Right cardiac atrium (tissue), 5 donors: ENCODE measurements at regions not wholly inside any gene's neighbourhood (a gene's known extent, or its start where the extent isn't known, plus 50 kb on each side); places are given as distances from the start of the nearest gene placed in this dataset.
A peak's percentile ranks its signal among the peaks of the same experiment; 100 is the strongest.

Source experiments
- ATAC-seq, 2 donors: fragments of 200-7000 bp; cut with Tn5 transposase; one replicate each; pipeline versions ENCODE4 v1.8.0 to v1.9.1; 2020; ENCODE audit warnings: moderate library complexity in 2 of 2, mild to moderate bottlenecking in 1 of 2
- DNase-seq, 3 donors: peaks; one replicate each; pipeline ENCODE4 v3.0.0-alpha.2; 2020
- H3K27ac ChIP-seq: one replicate; pipeline ENCODE4 v1.5.1; 2013; ENCODE audit warnings: mild to moderate bottlenecking, low read length, control low read depth, moderate library complexity
- H3K27me3 ChIP-seq: one replicate; pipeline ENCODE4 v1.6.1; 2013; ENCODE audit not compliant: control insufficient read depth, insufficient read depth
- H3K4me1 ChIP-seq: one replicate; pipeline ENCODE4 v1.6.1; 2013; ENCODE audit warnings: low read length; ENCODE audit not compliant: control insufficient read depth, insufficient read depth
- H3K4me3 ChIP-seq: one replicate; pipeline ENCODE4 v1.5.1; 2013; ENCODE audit warnings: low read length, control low read depth
- H3K9me3 ChIP-seq: one replicate; pipeline ENCODE4 v1.6.1; 2013; ENCODE audit warnings: low read length; ENCODE audit not compliant: control insufficient read depth
- WGBS: extraction: QIAGEN DNeasy Blood & Tissue Kit; methylation state at CpG from one replicate; pipeline ENCODE4 v1.1.7; 2013; 5-methylcytosine and 5-hydroxymethylcytosine counted together
- intact Hi-C, 4 donors: fragments of 100-400 bp; cut with DNase I; formaldehyde crosslinking; loops; one replicate each; pipeline versions ENCODE4 v1.11.0 to v1.14.0; 2022 to 2023
- donor health status: healthy with polysubstance abuse.
- donor health status: DM: no; HTN: yes; CAD: no.
- donor health status: DM: no; HTN: no; CAD: no.
- donor health status: DM: no; HTN: yes; CAD: no; lungs with severe emphysema.
- donor health status: DM: yes; HTN: yes; CAD: no.

DNA sequence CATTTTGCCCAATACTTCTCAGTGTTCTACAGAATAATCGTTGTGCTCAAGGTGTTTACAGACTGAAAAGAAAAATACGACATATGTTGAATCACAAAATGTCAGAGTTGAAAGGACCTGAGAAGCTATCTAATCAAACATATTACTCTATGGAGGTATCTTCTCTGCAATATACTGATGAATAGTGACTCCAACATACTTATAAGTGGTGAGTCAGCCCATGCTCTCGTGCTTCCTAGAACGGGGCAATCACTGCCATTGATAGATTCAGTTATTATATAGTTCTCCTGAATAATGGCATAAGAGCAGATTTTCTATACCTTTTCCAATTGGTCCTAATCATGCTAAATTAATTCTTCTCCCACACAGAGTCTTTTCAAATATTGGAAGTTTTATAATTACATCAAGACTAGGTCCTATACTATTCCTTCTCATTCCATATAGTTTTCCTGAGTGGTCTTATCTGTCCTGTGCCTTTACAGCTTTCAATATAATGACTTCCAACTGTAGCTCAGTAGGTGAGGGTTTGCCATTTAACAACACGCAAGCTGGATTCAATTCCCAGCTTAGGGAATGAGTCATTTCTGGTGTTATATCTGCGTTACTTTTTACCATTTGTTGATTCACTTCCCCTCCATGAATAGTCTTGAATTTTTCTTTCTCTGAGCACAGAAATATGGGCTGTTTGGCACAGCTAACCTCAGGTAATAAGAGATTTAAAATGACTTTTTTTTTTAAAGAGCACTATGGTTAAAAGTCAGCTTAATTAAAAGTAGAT is 81.1 kb downstream of the PLK2 start:
- Histone ChIP-seq H3K4me3 (no peak overlapping the region), H3K27me3 (no peaks in the 10 kb centered on the region), H3K4me1 (no peaks in the 10 kb centered on the region), H3K27ac (no peak overlapping the region), H3K9me3 (no peaks in the 10 kb centered on the region)
- no peak for ATAC-seq
- intact Hi-C loops: no loop called here
- no peak for DNase-seq
- WGBS: 83% methylated on average over 6 of the region's 6 CpGs

GRCh38 chr5:58370606-58371005 is 89.3 kb downstream of the PLK2 start:
- DNase-seq: no peak
- no peak overlapping the region for H3K4me3 ChIP-seq
- no peak overlapping the region for H3K27ac ChIP-seq
- no peak for ATAC-seq
- H3K9me3 ChIP-seq: no peaks in the 10 kb centered on the region
- peaks cover 2% of the 10 kb centered on the region for H3K4me1 ChIP-seq
- intact Hi-C loops: no loop called here
- WGBS: 65% methylated on average over 5 of the region's 5 CpGs
- no peaks in the 10 kb centered on the region for H3K27me3 ChIP-seq

DNA sequence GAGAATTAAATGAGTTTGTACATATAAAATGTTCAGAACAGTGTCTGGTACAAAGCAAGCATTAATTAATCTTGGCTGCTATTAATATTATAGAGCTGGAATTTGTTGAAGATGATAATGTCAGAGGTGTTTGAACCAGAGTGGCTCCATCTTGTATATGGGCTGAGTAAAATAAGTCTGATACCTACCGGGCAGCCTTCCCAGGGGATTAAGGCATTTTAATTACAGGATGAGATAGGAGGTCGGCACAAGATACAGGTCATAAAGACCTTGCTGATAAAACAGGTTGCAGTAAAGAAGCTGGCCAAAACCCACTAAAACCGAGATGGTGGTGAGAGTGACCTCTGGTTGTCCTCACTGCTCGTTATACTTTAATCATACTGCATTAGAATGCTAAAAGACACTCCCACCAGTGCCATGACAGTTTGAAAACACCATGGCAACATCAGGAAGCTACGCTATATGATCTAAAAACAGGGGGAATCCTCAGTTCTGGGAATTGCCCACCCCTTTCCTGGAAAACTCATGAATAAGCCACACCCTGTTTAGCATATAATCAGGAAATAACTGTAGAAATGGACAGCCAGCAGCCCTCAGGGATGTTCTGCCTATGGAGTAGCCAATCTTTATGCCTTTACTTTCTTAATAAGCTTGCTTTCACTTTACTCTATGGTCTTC is 90.2 kb downstream of the PLK2 start:
- Histone ChIP-seq H3K27me3 (no peaks in the 10 kb centered on the region), H3K4me3 (no peak overlapping the region), H3K27ac (no peak overlapping the region), H3K9me3 (no peaks in the 10 kb centered on the region), H3K4me1 (peaks cover 2% of the 10 kb centered on the region)
- no peak for DNase-seq
- WGBS: 48% methylated on average over 5 of the region's 5 CpGs
- ATAC-seq: peak in 1 of 2 donors; percentile 52
- intact Hi-C loops: no loop called here

GRCh38 chr5:58366461-58366860 is 93.4 kb downstream of the PLK2 start:
- H3K9me3 ChIP-seq: no peaks in the 10 kb centered on the region
- no peak overlapping the region for H3K27ac ChIP-seq
- H3K4me3 ChIP-seq: no peak overlapping the region
- DNase-seq (no peak), ATAC-seq (peak; percentile 86 to 89)
- 36% methylated on average over 4 of the region's 4 CpGs for WGBS
- intact Hi-C loops: no loop called here
- peaks cover 2% of the 10 kb centered on the region for H3K4me1 ChIP-seq
- no peaks in the 10 kb centered on the region for H3K27me3 ChIP-seq

DNA sequence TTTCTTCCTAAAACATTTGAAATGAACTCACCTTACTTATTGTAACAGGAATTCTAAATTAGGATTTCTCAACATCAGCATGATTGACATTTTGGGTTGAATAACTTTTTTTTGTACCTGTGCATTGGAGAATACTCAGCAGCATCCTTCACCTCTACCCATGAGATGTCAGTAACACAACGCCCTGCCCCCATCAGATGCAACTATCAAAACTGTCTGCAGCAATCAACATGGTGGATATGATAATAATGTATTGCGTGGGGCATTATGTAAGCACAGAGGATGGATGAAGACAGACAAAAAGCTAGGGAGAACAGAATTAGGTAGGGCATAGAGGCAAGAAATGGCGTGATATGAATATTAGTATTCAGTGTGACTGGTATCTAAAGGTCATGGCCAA is 94.1 kb downstream of the PLK2 start:
- H3K27ac ChIP-seq: no peak overlapping the region
- no peak for DNase-seq
- no peaks in the 10 kb centered on the region for H3K27me3 ChIP-seq
- peaks cover 2% of the 10 kb centered on the region for H3K4me1 ChIP-seq
- intact Hi-C loops: no loop called here
- no peaks in the 10 kb centered on the region for H3K9me3 ChIP-seq
- no peak for ATAC-seq
- WGBS: 68% methylated on average over 3 of the region's 3 CpGs
- H3K4me3 ChIP-seq: no peak overlapping the region

DNA sequence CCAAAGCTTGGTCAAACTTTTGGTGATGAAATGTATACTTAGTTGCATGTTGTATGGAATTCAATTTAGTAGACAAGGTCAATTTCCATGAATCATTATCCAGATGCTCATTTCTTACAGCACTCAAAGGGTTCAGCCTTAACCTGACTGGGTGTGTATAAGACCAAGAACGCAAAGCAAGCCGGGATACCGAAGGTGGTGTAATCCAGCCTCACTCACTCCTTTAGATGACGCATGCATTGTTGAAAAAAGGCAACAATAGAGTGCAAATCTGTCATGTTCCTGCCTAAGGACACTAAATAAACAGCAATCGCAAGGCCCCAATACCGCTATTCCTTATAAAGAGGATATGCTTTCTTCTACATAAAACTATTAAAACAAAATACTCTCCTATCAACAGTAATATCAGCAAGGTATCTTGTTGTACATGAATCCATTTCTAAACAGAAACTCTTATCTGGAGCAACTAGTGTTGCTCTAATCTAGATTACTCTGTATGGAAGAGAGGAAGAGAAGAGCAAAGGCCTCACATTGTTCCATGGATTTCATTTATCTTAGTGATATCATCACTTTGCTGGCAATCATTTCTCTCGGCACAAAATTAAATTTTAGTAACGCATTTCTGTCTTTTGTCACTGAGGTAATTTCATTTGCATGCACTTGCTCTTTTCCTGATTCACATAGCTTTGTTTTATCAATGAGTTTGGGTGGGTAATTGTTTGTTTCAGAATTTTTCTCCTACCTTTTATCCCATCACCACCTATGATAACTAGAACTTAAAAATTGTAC is 96.2 kb downstream of the PLK2 start:
- ATAC-seq: no peak
- H3K27ac ChIP-seq: no peak overlapping the region
- WGBS: 94% methylated on average over 8 of the region's 8 CpGs
- no peaks in the 10 kb centered on the region for H3K9me3 ChIP-seq
- peaks cover 2% of the 10 kb centered on the region for H3K4me1 ChIP-seq
- intact Hi-C loops: no loop called here
- no peak overlapping the region for H3K4me3 ChIP-seq
- no peak for DNase-seq
- H3K27me3 ChIP-seq: no peaks in the 10 kb centered on the region

DNA sequence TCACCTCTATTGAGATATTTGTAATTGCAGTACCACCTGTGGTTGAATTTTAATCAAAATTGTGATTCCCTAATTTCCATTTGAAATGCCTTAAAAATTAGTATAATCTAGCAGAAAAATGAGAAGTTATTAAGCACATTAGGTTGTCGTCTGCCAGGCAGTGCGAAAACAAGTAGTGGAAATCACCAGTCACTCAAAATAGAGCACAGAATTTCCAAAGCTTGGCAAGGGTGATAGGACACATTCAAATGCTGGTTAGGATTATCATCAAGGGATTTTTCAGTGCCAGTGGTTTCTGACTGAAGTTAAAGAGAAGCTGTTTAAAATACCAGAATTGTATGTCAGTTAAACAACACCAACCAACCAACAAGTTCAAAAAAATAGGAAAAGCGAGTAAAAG is 97.8 kb downstream of the PLK2 start:
- 71% methylated on average over 3 of the region's 3 CpGs for WGBS
- Histone ChIP-seq H3K4me3 (no peak overlapping the region), H3K9me3 (no peaks in the 10 kb centered on the region), H3K27ac (no peak overlapping the region), H3K4me1 (no peaks in the 10 kb centered on the region), H3K27me3 (no peaks in the 10 kb centered on the region)
- intact Hi-C loops: no loop called here
- DNase-seq (no peak), ATAC-seq (no peak)

DNA sequence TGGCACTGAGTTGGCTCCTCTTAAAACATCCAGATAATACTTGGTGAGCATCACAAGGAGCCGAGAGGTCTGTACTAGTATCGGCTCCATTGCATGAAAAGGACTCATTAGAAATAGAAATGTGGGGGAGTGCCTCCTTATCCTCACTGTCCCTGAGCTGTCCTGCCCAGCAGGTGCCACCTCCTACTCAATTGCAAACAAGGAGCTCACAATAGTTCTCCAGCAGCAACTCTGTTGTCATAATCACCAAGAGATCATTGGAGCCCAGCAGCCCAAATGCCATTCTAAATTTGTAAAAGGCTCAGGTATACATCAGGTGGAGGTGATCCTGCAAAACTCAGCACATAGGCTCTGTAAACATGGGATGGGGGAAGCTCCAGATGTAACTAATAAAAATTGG is 99.1 kb downstream of the PLK2 start:
- no peak for ATAC-seq
- no peaks in the 10 kb centered on the region for H3K4me1 ChIP-seq
- WGBS: 86% methylated on average over 2 of the region's 2 CpGs
- DNase-seq: no peak
- intact Hi-C loops: no loop called here
- H3K27me3 ChIP-seq: no peaks in the 10 kb centered on the region
- H3K9me3 ChIP-seq: no peaks in the 10 kb centered on the region
- H3K27ac ChIP-seq: no peak overlapping the region
- H3K4me3 ChIP-seq: no peak overlapping the region

- H3K27me3 ChIP-seq: no peaks in the 10 kb centered on the region
- ATAC-seq (no peak), DNase-seq (no peak)
- no peaks in the 10 kb centered on the region for H3K4me1 ChIP-seq
- no peaks in the 10 kb centered on the region for H3K9me3 ChIP-seq
- intact Hi-C loops: no loop called here
- H3K4me3 ChIP-seq: no peak overlapping the region
- no peak overlapping the region for H3K27ac ChIP-seq
- WGBS: 59% methylated on average over 3 of the region's 3 CpGs
Observed at GRCh38 chr5:58359981-58360380, 99.9 kb downstream of the PLK2 start.

DNA sequence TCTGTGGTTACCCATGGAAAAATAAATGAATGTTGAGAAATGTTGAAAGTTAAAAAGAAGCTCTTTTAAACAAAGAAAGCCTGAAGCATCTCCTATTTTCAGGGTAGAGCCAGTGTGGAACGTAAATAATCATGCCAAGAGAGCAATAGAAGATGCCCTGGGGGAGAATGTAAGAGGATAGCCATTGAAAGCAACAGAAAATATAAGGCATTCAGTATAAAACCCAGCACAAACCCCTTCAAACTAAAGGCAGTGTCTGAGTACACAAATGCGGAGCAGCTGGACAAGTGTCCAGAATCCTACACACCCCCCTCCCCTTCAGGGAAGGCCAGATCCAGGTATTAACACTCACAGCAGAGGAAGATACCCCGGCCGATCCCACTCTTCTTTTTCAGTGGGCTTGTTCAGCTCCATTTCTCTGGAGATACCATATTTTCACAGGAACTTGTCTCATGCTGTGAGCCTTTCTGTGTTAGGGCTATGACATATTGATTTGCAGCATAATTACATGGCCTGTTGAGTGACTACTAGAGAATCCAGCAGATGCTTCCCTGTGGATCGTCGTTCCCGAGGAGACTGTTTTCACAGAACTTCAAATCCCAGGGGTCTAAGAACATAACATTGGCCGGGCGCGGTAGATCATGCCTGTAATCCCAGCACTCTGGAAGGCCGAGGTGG is 101.2 kb downstream of the PLK2 start:
- Histone ChIP-seq H3K9me3 (no peaks in the 10 kb centered on the region), H3K27me3 (no peaks in the 10 kb centered on the region), H3K4me1 (no peaks in the 10 kb centered on the region), H3K4me3 (no peak overlapping the region), H3K27ac (no peak overlapping the region)
- intact Hi-C loops: no loop called here
- 77% methylated on average over 11 of the region's 11 CpGs for WGBS
- no peak for DNase-seq
- no peak for ATAC-seq
